HepG2 (cell line): ENCODE measurements at regions not wholly inside any gene's neighbourhood (a gene's known extent, or its start where the extent isn't known, plus 50 kb on each side); places are given as distances from the start of the nearest gene placed in this dataset.

Experiments
- ARNT2 ChIP-seq: sonication (generic); formaldehyde crosslinking; IDR thresholded peaks from 2 replicates; pipeline ENCODE4 v1.8.0; 2022; ENCODE audit warnings: mild to moderate bottlenecking, low read depth, missing genetic modification reagents, moderate library complexity
- EHMT2 ChIP-seq: fragments of 200-600 bp; sonication (generic); IDR thresholded peaks from 2 replicates; pipeline ENCODE4 v1.7.0; 2017; ENCODE audit warnings: antibody characterized with exemption, low read depth, low read length, borderline replicate concordance
- FOSL2 ChIP-seq: sonication (generic); formaldehyde crosslinking; IDR thresholded peaks from 2 replicates; pipeline ENCODE4 v1.4.0; 2020; ENCODE audit warnings: missing genetic modification reagents
- FOXM1 ChIP-seq: sonication (generic); formaldehyde crosslinking; IDR thresholded peaks from 2 replicates; pipeline ENCODE4 v1.5.0; 2020; ENCODE audit warnings: missing genetic modification reagents
- NR2F1 ChIP-seq, 2 experiments: fragments of 450-650 bp in 1 of 2; formaldehyde crosslinking in 1 of 2; IDR thresholded peaks; 2 replicates each; pipeline versions ENCODE4 v1.5.0 to v1.6.1; 2016 to 2020; ENCODE audit warnings: mild to moderate bottlenecking in 1 of 2, missing compliant biosample characterization in 1 of 2, missing genetic modification reagents in 1 of 2, moderate library complexity in 1 of 2
- RORA ChIP-seq: sonication (generic); formaldehyde crosslinking; IDR thresholded peaks from 2 replicates; pipeline ENCODE4 v1.5.0; 2020; ENCODE audit warnings: mild to moderate bottlenecking, missing genetic modification reagents, moderate library complexity
- SALL1 ChIP-seq: sonication (generic); formaldehyde crosslinking; IDR thresholded peaks from 2 replicates; pipeline ENCODE4 v1.8.0; 2022; ENCODE audit warnings: mild to moderate bottlenecking, missing genetic modification reagents
- SP1 ChIP-seq, 2 experiments: fragments of 450-650 bp in 1 of 2; sonication (generic) in 1 of 2; formaldehyde crosslinking in 1 of 2; IDR thresholded peaks; 2 replicates each; pipeline versions ENCODE4 v1.4.0 to v1.6.1; 2016 to 2020; ENCODE audit warnings: missing genetic modification reagents in 1 of 2
- TAF15 ChIP-seq: fragments of 200-400 bp; formaldehyde crosslinking; IDR thresholded peaks from one replicate; pipeline ENCODE4 v1.6.1; 2018; ENCODE audit warnings: mild to moderate bottlenecking, low read depth, low read length; ENCODE audit not compliant: poor library complexity, severe bottlenecking
- TBL1XR1 ChIP-seq: fragments of 150-350 bp; IDR thresholded peaks from 2 replicates; pipeline ENCODE4 v1.6.1; 2014; ENCODE audit warnings: borderline replicate concordance, low read length; ENCODE audit not compliant: partially characterized antibody
- TOPORS ChIP-seq: sonication (generic); formaldehyde crosslinking; IDR thresholded peaks from 2 replicates; pipeline ENCODE4 v1.8.0; 2023; ENCODE audit warnings: mild to moderate bottlenecking, missing genetic modification reagents
- YY1 ChIP-seq: IDR thresholded peaks from 2 replicates; pipeline ENCODE4 v1.6.1; 2011; ENCODE audit warnings: low read length, low read depth, moderate library complexity, mild to moderate bottlenecking; ENCODE audit not compliant: insufficient read depth, insufficient replicate concordance
- ZBTB3 ChIP-seq: sonication (generic); formaldehyde crosslinking; IDR thresholded peaks from 2 replicates; pipeline ENCODE4 v1.4.0; 2020; ENCODE audit warnings: low read depth, mild to moderate bottlenecking, moderate library complexity, missing genetic modification reagents, borderline replicate concordance
- ZNF160 ChIP-seq: sonication (generic); formaldehyde crosslinking; IDR thresholded peaks from 2 replicates; pipeline ENCODE4 v1.8.0; 2022; ENCODE audit warnings: mild to moderate bottlenecking, inconsistent platforms, missing genetic modification reagents
- ZNF501 ChIP-seq: sonication (generic); formaldehyde crosslinking; IDR thresholded peaks from 2 replicates; pipeline ENCODE4 v1.5.1; 2020; ENCODE audit warnings: mild to moderate bottlenecking, moderate library complexity, missing genetic modification reagents
- ZNF543 ChIP-seq: sonication (generic); formaldehyde crosslinking; IDR thresholded peaks from 2 replicates; pipeline ENCODE4 v1.4.0; 2020; ENCODE audit warnings: mild to moderate bottlenecking, missing genetic modification reagents
- ZNF550 ChIP-seq: sonication (generic); formaldehyde crosslinking; IDR thresholded peaks from 2 replicates; pipeline ENCODE4 v1.4.0; 2020; ENCODE audit warnings: mild to moderate bottlenecking, missing genetic modification reagents, borderline replicate concordance
- ZNF639 ChIP-seq: conservative IDR thresholded peaks from 2 replicates; pipeline ENCODE4 v1.6.1; 2018; ENCODE audit warnings: missing genetic modification reagents
- ZNF773 ChIP-seq: sonication (generic); formaldehyde crosslinking; IDR thresholded peaks from 2 replicates; pipeline ENCODE4 v1.4.0; 2020; ENCODE audit warnings: missing genetic modification reagents, borderline replicate concordance
- ZNF781 ChIP-seq: sonication (generic); formaldehyde crosslinking; IDR thresholded peaks from 2 replicates; pipeline ENCODE4 v1.5.1; 2020; ENCODE audit warnings: borderline replicate concordance, mild to moderate bottlenecking, missing genetic modification reagents; ENCODE audit errors: not compliant biosample characterization
- TF ChIP-seq, protein P1 (sequence below): sonication (generic); formaldehyde crosslinking; IDR thresholded peaks from 2 replicates; pipeline ENCODE4 v1.4.0; 2020; ENCODE audit warnings: low read depth, missing genetic modification reagents
- TF ChIP-seq, protein P2 (sequence below): sonication (generic); formaldehyde crosslinking; IDR thresholded peaks from 2 replicates; pipeline ENCODE4 v1.8.0; 2022; ENCODE audit warnings: mild to moderate bottlenecking, missing genetic modification reagents, moderate library complexity

DNA sequence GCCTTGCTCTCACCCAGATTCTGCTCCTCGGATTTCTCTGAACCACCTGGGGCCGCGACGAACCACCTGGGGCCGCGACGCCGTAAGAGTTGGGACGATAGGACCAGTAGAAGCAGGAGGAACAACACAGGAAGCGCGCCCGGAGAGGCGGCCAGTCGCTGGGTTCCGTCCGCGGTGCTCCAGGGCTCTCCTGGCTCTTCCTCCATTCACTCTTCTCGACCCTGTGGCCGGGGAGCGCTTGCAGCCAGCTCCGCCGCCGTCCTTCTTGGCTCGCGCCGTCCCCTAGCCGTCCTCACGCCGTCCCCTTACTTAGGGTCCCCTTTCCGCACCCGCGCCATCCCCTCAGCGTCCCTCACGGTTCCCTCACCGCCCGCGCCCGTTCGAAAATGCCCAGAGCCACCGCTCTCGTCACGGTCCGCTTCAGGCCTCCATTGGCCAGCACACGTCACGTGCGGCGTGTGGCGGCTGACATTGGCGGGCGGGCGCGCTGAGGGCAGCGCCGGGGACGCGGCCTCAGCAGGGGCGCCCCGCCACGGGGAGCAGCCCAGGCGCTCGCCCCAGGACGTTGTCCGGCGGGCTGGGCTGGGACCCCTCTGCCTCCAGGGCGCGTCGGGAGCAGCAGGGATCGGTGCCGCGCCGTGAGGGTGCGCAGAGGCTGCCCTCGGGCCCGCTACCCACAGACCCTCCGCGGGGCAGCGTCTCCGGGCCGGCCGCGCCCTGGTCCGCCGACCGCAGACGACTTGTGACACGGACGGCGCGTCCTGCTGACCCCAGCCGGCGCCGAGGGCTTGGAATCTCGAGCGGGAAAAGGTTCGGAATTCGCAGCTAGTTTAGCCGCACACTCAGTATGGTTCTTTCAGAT, 53.7 kb upstream of the PTPDC1 start (continued):
- TF ChIP-seq YY1 (peak; percentile 28), ZBTB3 (CRISPR knock-in tag) (no peak), ZNF501 (CRISPR knock-in tag) (peak; percentile 78), RORA (CRISPR knock-in tag) (no peak), EHMT2 (no peak), TOPORS (CRISPR knock-in tag) (peak; percentile 32; the same call in 1 of the 2 replicates), ZNF639 (CRISPR knock-in tag) (no peak), FOSL2 (CRISPR knock-in tag) (no peak; the same call in none of the 2 replicates), ARNT2 (CRISPR knock-in tag) (peak; percentile 96), ZNF773 (CRISPR knock-in tag) (peak; percentile 81; the same call in 1 of the 2 replicates), ZNF543 (CRISPR knock-in tag) (no peak), NR2F1 (CRISPR knock-in tag; IDR thresholded peaks at IDR 0.05) (no peak), ZNF550 (CRISPR knock-in tag) (peak; percentile 28; the same call in 1 of the 2 replicates), TAF15 (peak; percentile 38), SP1 (IDR thresholded peaks at IDR 0.05) (no peak), SP1 (CRISPR knock-in tag; IDR thresholded peaks at IDR 0.05) (peak; percentile 44; the same call in 1 of the 2 replicates), ZNF160 (CRISPR knock-in tag) (peak; percentile 49; the same call in 1 of the 2 replicates), TBL1XR1 (no peak), ZNF781 (CRISPR knock-in tag) (no peak), FOXM1 (peak; percentile 81; the same call in 1 of the 2 replicates), SALL1 (CRISPR knock-in tag) (peak; percentile 86)
- TF ChIP-seq, protein P1, sequence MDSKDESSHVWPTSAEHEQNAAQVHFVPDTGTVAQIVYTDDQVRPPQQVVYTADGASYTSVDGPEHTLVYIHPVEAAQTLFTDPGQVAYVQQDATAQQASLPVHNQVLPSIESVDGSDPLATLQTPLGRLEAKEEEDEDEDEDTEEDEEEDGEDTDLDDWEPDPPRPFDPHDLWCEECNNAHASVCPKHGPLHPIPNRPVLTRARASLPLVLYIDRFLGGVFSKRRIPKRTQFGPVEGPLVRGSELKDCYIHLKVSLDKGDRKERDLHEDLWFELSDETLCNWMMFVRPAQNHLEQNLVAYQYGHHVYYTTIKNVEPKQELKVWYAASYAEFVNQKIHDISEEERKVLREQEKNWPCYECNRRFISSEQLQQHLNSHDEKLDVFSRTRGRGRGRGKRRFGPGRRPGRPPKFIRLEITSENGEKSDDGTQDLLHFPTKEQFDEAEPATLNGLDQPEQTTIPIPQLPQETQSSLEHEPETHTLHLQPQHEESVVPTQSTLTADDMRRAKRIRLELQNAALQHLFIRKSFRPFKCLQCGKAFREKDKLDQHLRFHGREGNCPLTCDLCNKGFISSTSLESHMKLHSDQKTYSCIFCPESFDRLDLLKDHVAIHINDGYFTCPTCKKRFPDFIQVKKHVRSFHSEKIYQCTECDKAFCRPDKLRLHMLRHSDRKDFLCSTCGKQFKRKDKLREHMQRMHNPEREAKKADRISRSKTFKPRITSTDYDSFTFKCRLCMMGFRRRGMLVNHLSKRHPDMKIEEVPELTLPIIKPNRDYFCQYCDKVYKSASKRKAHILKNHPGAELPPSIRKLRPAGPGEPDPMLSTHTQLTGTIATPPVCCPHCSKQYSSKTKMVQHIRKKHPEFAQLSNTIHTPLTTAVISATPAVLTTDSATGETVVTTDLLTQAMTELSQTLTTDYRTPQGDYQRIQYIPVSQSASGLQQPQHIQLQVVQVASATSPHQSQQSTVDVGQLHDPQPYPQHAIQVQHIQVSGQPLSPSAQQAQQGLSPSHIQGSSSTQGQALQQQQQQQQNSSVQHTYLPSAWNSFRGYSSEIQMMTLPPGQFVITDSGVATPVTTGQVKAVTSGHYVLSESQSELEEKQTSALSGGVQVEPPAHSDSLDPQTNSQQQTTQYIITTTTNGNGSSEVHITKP (CRISPR knock-in tag) = 0 out of 2 replicates have a peak, but pooled peaks have one; percentile 40
- TF ChIP-seq, protein P2, sequence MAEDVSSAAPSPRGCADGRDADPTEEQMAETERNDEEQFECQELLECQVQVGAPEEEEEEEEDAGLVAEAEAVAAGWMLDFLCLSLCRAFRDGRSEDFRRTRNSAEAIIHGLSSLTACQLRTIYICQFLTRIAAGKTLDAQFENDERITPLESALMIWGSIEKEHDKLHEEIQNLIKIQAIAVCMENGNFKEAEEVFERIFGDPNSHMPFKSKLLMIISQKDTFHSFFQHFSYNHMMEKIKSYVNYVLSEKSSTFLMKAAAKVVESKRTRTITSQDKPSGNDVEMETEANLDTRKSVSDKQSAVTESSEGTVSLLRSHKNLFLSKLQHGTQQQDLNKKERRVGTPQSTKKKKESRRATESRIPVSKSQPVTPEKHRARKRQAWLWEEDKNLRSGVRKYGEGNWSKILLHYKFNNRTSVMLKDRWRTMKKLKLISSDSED (CRISPR knock-in tag) = peak; percentile 78; the same call in 1 of the 2 replicates
